MV-4-11 (cell line): ENCODE measurements at regions not wholly inside any gene's neighbourhood (a gene's known extent, or its start where the extent isn't known, plus 50 kb on each side); places are given as distances from the start of the nearest gene placed in this dataset.

ENCODE experiments used
- DNase-seq: peaks from one replicate; lab custom pipeline; 2025; lab: John Stamatoyannopoulos, UW

DNA sequence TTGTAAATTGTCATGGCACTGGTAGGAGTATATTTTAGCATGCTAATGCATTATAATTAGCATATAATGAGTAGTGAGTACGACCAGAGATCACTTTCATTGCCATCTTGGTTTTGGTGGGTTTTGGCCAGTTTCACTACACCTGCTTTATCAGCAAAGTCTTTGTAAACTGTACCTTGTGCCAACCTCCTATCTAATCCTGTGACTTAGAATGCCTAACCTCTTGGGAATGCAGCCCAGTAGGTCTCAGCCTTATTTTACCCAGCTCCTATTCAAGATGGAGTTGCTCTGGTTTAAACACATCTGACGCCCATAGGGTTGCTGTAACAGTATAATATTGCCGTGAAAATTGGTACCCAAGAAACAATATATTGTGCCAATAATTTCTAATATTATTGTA is 159.4 kb downstream of the MAGEB5 start:
- DNase-seq, result no peak

DNA sequence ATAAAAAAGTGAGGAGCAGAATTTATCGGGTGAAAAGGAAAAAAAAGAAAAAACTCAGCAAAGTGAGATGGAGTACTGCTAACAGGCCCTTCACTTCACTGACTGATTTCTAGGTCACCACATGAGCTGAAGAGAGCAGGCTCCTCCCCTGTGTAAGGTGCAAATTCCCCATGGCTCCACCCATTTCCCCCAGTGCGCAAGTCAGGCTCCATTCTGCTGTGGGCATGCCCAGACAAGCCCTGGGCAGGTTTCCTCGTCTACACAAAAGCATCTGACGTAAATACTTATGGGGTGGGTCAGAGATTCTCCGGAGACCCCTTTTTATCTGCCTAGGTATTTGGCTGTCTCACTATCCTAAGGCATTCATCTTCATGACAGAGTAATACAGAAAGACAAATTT is 157.9 kb downstream of the MAGEB5 start:
- DNase-seq, result no peak

DNA sequence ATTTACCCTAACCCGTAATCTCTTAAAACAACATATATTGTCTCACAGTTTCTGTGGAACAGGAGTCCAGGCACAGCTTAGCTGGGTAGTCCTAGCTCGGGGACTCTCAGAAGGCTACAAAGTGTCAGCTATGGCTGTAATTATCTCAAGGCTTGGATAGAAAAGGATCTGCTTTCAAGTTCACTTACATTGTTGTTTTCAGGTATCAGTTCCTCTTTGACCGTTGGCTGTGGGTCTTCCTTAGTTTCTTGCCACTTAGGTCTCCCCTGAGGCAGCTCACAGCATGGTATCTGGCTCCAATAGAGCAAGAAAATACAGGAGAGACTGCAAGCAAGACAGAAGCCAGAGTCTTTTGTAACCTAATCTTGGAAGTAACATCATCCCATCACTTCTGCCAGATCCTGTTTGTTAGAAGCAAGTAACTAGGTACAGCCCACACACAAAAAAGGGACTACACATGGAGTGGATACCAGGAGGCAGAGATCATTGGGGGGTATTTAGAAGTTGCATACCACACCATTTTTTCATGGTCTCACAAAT is 137.0 kb downstream of the MAGEB5 start:
- DNase-seq, result no peak

DNA sequence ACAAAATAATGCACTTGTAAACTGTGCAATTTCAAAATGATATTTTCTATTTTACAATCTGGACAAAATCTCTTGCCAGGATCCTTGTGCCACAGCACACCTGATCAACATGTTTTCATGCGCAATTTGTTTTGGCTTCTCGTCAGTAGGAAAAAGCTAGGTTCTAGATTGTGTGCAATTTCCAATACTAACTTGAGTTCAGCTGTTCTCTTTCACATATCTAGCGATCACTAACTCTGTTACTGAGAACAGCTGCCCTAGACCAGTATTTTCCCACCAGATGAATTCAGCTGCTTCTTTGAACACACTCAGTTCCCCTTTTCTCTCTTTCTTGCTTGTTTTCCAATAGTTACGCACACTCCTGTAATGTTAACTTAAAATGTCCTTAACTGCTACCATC is 131.2 kb downstream of the MAGEB5 start:
- no peak for DNase-seq

DNA sequence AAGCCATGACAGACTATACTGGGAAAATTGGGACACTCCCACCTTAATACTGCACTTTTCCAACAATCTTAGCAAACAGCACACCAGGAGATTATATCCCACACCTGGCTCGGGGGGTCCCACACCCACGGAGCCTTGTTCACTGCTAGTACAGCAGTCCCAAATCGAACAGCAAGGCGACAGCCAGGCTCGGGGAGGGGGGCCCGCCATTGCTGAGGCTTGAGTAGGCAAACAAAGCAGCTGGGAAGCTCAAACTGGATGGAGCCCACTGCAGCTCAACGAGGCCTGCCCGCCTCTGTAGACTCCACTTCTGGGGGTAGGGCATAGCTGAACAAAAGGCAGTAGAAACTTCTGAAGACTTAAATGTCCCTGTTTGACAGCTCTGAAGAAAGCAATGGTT is 118.3 kb downstream of the MAGEB5 start:
- DNase-seq, result no peak

DNA sequence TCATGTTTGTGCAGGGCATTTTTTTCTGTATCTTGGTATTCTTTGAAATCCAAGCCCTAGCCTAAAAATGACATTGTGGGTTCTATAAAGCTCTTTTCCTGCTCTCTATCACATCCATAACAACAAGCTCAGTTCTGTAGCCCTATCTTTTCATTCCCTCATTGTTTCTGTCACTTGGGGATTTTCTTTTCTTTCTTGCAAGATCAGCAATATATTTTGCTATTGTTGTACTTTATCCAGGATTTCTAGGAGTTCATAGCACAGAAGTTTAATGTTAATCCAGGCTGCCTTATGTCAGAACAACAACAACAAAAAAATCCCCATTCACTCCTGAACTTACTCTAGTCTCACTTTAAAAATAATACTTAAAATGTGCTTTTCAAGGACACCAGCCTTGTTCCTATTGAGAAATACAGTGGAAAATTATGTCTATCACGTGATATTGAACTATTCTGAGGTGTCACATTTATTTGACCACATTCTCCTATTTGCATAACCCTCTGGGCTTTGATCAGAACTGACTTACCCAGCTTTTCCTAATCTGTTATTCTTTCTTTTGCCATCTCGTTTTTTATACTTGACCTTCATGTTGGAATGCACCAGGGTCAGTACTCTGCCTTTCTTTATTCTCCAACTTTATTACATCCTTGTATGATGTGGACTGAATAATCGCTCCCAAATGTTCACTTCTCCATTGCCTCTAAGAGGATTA is 112.8 kb downstream of the MAGEB5 start:
- no peak for DNase-seq

DNA sequence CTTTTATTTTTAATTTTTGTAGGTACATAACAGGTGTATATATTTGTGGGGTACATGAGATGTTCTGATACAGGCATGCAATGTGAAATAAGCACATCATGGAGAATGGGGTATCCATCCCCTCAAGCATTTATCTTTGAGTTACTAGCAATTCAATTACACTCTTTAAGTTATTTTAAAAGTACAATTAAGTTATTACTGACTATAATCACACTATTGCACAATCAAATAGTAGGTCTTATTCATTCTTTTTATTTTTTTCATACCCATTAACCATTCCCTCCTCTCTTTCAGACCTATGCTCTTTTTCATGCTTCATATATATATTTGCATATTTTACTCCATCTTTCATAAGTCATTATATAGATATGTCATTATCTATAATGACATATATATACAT is 93.3 kb downstream of the MAGEB5 start:
- DNase-seq, result no peak

DNA sequence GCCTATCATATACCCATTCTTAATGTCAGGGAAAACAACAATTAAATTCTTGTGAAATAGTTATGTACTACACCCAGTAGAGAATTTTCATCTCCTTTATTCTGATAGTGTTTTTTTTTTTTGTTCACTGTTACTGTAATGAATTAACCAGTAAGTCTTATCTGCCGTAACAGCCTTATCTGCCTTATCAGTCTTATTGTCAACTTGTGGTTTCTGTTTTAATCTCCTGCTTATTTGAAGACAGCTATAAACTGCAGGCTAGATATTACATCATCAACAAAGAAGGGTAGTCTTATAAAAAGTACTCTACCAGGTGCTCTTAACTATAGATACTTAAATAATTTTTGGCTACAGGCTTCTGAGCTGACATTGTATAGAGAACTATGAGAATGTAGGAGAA is 79.5 kb downstream of the MAGEB5 start:
- no peak for DNase-seq

DNA sequence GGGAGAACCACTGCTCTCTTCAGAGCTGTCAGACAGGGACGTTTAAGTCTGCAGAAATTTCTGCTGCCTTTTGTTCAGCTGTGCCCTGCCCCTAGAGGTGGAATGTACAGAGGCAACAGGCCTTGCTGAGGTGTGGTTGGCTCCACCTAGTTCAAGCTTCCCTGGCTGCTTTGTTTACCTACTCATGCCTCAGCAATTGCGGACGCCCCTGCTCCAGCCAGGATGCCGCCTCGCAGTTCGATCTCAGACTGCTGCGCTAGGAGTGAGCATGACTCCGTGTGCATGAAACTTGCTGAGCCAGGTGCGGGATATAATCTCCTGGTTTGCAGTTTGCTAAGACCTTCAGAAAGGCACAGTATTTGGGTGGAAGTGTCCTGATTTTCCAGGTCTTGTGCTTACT is 70.9 kb downstream of the MAGEB5 start:
- no peak for DNase-seq
